ENCODE measurements at regions not wholly inside any gene's neighbourhood (a gene's known extent, or its start where the extent isn't known, plus 50 kb on each side); places are given as distances from the start of the nearest gene placed in this dataset.

GRCh38 chr14:84535484-84535883 is 994.5 kb upstream of the FLRT2 start:
- TF ChIP-seq EZH2 (IDR thresholded peaks at IDR 0.05; ENCODE audit: borderline replicate concordance, low read length) (no peak), CTCF (IDR thresholded peaks at IDR 0.05; ENCODE audit: low read length) (no peak)
- Histone ChIP-seq H3K79me2 (ENCODE audit: insufficient read depth, low read length) (no peaks in the 10 kb centered on the region), H3K9me2 (ENCODE audit: low read depth, low read length) (no peaks in the 10 kb centered on the region), H3K27ac (ENCODE audit: low read depth, low read length, poor library complexity, severe bottlenecking) (no peak overlapping the region), H3K4me1 (ENCODE audit: insufficient read depth, low read length, severe bottlenecking) (no peaks in the 10 kb centered on the region), H3K4me2 (ENCODE audit: low read length) (no peak overlapping the region), H3K27me3 (ENCODE audit: insufficient read depth, low read length) (no peaks in the 10 kb centered on the region), H3K9me3 (ENCODE audit: low read length) (no peaks in the 10 kb centered on the region), H3K9ac (ENCODE audit: low read length) (no peak overlapping the region), H3K36me3 (ENCODE audit: insufficient read depth, low read length) (no peaks in the 10 kb centered on the region), H3K4me3 (ENCODE audit: low read depth, low read length, poor library complexity, severe bottlenecking) (no peak overlapping the region), H3F3A (ENCODE audit: insufficient read depth, low read length) (no peaks in the 10 kb centered on the region), H2AFZ (ENCODE audit: low read length) (no peak overlapping the region), H4K20me1 (ENCODE audit: insufficient read depth, low read length) (no peaks in the 10 kb centered on the region)

- H3K27me3 ChIP-seq (ENCODE audit: insufficient read depth, low read length): no peaks in the 10 kb centered on the region
- no peaks in the 10 kb centered on the region for H4K20me1 ChIP-seq (ENCODE audit: insufficient read depth, low read length)
- H3K9me2 ChIP-seq (ENCODE audit: low read depth, low read length): no peaks in the 10 kb centered on the region
- no peaks in the 10 kb centered on the region for H3K9me3 ChIP-seq (ENCODE audit: low read length)
- H3K79me2 ChIP-seq (ENCODE audit: insufficient read depth, low read length): no peaks in the 10 kb centered on the region
- no peaks in the 10 kb centered on the region for H3F3A ChIP-seq (ENCODE audit: insufficient read depth, low read length)
- H3K4me3 ChIP-seq (ENCODE audit: low read depth, low read length, poor library complexity, severe bottlenecking): no peak overlapping the region
- no peak overlapping the region for H2AFZ ChIP-seq (ENCODE audit: low read length)
- no peaks in the 10 kb centered on the region for H3K36me3 ChIP-seq (ENCODE audit: insufficient read depth, low read length)
- no peaks in the 10 kb centered on the region for H3K4me1 ChIP-seq (ENCODE audit: insufficient read depth, low read length, severe bottlenecking)
- TF ChIP-seq CTCF (IDR thresholded peaks at IDR 0.05; ENCODE audit: low read length): no peak
- no peak overlapping the region for H3K9ac ChIP-seq (ENCODE audit: low read length)
- H3K27ac ChIP-seq (ENCODE audit: low read depth, low read length, poor library complexity, severe bottlenecking): no peak overlapping the region
- no peak overlapping the region for H3K4me2 ChIP-seq (ENCODE audit: low read length)
Measured at GRCh38 chr14:84535976-84536375, 994.0 kb upstream of the FLRT2 start.

GRCh38 chr14:84541018-84541417 is 988.9 kb upstream of the FLRT2 start:
- Histone ChIP-seq H3K79me2 (ENCODE audit: insufficient read depth, low read length) (no peaks in the 10 kb centered on the region), H3K9me2 (ENCODE audit: low read depth, low read length) (no peaks in the 10 kb centered on the region; the same call in 1 of the 2 replicates), H3F3A (ENCODE audit: insufficient read depth, low read length) (no peaks in the 10 kb centered on the region), H3K36me3 (ENCODE audit: insufficient read depth, low read length) (no peaks in the 10 kb centered on the region), H3K9me3 (ENCODE audit: low read length) (no peaks in the 10 kb centered on the region), H3K4me1 (ENCODE audit: insufficient read depth, low read length, severe bottlenecking) (no peaks in the 10 kb centered on the region), H3K4me2 (ENCODE audit: low read length) (no peak overlapping the region), H2AFZ (ENCODE audit: low read length) (no peak overlapping the region), H3K9ac (ENCODE audit: low read length) (no peak overlapping the region), H4K20me1 (ENCODE audit: insufficient read depth, low read length) (no peaks in the 10 kb centered on the region), H3K4me3 (ENCODE audit: low read depth, low read length, poor library complexity, severe bottlenecking) (no peak overlapping the region), H3K27ac (ENCODE audit: low read depth, low read length, poor library complexity, severe bottlenecking) (no peak overlapping the region), H3K27me3 (ENCODE audit: insufficient read depth, low read length) (no peaks in the 10 kb centered on the region)
- TF ChIP-seq EZH2 (IDR thresholded peaks at IDR 0.05; ENCODE audit: borderline replicate concordance, low read length): no peak
- TF ChIP-seq CTCF (IDR thresholded peaks at IDR 0.05; ENCODE audit: low read length): no peak
